ENCODE measurements at regions not wholly inside any gene's neighbourhood (a gene's known extent, or its start where the extent isn't known, plus 50 kb on each side); places are given as distances from the start of the nearest gene placed in this dataset.

DNA sequence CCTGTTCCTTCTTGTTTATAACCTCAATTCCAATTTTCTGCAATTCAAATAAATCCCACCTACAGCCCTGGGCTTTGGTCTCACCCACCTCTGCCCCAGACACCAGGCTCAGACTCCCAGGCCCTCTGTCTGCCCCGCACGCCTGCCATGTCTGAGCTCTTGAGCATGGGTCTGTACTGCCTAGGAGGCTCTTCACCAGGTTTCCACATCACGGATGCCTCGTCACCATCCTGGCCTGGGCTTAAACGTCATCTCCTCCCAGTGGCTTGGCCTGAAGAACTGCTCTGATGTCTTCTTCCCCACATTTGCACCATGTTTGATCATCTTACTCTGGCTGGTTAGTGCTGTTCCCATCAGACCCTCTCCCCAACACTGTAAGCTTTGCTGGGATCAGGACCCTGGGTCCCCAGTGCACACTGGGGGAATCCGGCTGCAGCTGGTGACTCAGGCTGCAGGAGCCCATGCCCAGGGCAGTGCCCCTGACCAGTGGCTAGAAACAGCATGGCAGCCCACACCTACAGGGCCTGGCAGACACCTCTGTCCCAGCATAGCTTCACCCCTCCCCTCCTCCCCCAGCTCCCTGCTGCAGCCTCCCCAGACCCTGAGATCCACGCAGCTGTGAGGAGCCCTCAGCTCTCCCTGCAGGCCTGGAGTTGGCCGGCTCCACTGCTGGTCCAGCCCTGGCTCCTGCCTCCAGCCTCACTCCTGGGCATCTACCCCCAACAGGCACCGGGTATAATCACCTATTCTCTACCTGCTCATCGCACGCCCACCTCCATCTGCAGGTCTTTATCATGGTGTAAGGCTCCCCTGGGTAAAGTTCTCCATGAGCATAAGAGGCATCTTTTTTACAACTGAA lies 162.8 kb upstream of the NSMCE3 start:
- DNase-seq (ENCODE audit: low read depth in 2 of 3, low spot score in 2 of 3), result no peak

DNA sequence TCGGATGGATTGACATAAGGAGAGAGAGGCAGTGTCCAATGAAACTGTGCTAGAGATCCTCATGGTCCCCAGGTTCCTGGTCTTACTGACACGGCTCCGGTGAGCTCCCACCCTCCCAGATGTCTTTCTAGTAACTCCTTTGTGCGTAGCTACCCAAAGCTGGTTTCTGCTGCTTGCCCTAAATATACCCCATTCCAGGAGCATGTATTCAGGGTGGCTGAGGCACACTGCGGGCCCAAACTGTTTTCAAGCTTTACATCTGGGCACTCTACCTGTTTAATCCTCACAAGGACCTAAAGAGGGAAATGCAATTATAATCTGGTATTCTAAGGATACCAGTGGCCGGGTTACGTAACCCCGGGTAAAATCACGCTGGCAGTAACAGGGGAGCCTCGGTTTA lies 161.2 kb upstream of the NSMCE3 start:
- DNase-seq (ENCODE audit: low read depth in 2 of 3, low spot score in 2 of 3), result no peak

DNA sequence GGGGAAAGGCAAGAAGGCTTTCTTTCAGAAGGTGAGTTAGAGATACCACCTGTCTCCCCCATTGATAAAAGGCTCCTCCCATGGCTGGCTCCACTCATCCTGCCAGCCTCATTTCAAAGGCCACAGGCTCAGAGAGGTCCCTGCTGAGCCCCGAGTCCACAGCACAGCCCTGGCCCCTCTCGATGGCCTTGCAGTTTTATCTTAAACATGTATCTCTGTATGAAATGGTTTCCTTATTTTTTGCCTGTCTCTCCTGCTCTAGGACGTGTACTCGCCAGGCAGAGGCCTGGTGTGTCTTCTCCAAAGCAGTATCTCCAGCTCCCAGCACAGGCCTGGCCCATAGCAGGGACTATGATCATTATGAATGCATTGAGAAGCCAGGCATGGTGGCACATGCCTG lies 160.5 kb upstream of the NSMCE3 start:
- no peak for DNase-seq (ENCODE audit: low read depth in 2 of 3, low spot score in 2 of 3)

DNA sequence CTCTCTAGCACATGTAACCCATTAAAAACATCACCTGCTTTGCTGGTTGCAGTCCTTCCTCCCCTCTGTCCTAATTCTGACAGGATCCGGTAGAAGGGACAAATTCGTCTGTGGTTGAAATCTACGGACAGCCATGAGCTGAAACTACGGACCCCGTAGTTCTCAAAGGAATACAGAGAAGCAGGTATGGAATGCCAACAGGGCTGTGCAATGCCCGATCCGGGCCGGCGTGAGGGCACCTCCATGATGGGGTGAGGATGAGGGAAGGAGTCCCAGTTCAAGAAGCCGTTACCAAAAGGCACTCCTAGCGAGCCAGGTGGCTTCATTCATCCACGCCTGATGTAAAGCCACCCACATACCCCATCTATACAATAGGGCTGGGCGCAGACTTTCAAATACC lies 160.0 kb upstream of the NSMCE3 start:
- no peak for DNase-seq (ENCODE audit: low read depth in 2 of 3, low spot score in 2 of 3)

DNA sequence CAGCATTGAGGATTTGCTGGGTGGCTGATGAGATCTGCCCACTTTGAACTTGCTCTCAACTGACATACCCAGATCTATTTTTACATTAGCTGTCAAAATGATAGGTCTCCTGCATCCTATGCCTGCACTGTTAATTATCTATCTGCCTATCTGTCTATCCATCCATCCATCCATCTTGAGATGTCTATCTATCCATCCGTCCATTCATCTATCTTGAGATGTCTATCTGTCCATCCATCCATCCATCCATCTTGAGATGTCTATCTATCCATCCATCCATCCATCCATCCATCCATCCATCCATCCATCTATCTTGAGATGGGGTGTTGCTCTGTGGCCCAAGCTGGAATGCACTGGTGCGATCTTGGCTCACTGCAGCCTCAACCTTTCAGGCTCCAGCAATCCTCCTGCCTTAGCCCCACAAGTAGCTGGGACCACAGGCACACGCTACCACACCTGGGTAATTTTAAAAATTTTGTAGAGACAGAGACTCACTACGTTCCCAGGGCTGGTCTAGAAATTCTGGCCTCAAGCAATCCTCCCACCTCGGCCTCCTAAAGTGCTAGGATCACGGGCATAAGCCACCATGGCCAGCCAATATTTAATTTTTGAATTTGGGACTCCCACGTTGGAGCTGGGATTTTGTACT lies 159.4 kb upstream of the NSMCE3 start:
- DNase-seq (ENCODE audit: low read depth in 2 of 3, low spot score in 2 of 3), result no peak

DNA sequence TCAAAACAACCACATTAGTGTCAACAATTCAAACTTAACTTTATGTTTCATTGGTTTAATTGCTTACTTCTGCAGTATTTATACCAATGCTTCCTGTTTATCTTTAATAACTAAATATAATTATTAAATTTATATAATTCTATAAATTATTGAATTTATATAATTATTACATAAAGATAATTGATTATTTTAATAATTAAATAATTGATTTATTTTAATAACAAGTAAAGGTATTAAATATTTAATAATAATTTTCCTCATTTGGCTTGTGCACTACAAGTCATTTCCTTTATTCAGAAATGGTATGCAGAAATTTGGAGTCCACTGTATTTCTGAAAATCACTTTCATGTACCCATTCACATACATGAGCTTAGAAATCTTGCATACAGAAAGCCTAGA lies 156.2 kb upstream of the NSMCE3 start:
- no peak for DNase-seq (ENCODE audit: low read depth in 2 of 3, low spot score in 2 of 3)

DNA sequence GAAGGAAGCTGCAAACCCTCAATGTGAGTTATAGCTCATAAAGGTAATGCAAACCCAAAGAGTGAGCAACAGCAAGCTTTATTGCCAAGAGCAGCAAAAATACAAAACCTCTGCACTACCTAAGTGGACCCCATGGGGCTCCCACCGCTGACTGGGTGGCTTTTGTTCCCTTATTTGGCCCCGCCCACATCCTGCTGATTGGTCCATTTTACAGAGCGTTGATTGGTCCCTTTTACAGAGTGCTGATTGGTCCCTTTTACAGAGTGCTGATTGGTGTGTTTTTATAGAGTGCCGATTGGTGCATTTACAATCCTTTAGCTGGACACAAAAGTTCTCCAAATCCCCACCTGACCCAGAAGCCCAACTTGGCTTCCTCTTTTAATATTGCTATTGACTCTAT lies 154.5 kb upstream of the NSMCE3 start:
- no peak for DNase-seq (ENCODE audit: low read depth in 2 of 3, low spot score in 2 of 3)

DNA sequence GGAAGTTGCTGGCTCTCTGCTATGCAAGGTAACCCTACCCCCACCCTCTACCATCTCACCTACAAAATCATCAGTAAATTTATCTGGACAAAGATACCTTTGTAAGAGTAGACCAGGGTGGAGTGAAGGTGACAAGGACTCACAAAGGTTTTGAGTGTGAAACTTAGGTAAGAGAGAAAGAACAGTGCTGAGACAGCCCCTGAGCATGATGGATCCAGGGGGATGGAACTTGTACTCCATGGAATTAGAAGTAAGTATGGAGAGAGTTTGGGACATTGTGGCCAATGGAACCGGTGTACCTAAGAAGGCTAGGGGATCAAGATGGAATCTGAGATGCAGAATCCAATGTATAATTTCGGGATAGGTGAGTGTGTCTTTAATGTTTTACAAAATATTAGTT lies 153.0 kb upstream of the NSMCE3 start:
- no peak for DNase-seq (ENCODE audit: low read depth in 2 of 3, low spot score in 2 of 3)

DNA sequence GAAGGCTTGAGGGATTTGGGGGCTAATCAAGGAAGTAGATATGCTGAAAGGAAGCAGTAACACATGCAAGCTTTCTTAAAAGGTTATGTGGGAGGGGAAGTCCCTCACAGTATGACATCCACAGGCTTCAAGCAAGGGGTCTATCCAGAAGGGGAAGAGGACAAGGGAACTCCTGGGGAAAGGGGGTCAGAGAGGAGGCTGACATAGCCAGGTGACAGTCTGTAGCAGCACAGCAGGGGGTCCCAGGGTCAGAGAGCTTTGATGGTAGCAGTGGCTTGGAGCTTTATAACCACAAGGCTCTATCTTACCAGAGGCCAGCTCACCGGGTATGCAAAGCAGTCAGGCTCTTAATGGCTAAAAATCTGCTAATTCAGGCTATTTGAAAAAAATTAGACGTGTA lies 150.6 kb upstream of the NSMCE3 start:
- DNase-seq (ENCODE audit: low read depth in 2 of 3, low spot score in 2 of 3), result no peak

DNA sequence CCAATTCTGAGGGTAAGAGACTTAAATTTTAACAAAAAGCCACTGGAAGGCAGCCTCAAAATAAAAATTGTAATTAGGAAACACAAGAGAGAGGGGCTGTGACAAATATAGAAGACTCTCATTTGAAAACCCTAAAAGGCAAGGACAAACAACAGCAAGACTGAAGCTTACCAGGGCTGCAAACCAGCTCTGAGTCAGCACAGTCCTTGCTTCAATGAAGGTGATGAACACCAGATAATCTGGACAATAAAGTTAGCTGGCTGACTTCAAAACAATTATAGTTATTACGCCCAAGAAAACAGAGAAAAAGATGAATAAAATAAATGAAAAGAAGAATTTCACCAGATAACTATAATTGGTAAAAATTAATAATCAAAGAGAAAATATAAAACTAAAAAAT lies 149.3 kb upstream of the NSMCE3 start:
- DNase-seq (ENCODE audit: low read depth in 2 of 3, low spot score in 2 of 3), result no peak

DNA sequence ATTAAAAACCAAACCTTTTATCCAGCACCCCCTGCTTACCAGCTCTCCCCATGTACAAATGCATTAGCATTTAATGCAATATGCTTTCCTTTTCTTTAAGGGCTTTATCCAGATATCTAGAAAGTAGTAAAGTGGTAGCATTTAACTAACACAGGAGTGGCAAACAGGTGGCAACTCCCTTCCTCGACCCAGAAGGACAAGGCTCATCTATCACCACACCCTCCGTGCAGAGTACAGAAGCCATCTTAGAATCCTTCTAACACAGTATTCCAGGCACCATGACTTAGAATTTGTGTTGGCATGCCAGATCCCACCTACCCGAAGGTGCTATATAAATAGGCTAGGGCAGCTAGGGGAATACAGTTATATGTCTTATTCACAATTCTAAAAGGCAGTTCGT lies 148.6 kb upstream of the NSMCE3 start:
- DNase-seq (ENCODE audit: low read depth in 2 of 3, low spot score in 2 of 3), result no peak

DNA sequence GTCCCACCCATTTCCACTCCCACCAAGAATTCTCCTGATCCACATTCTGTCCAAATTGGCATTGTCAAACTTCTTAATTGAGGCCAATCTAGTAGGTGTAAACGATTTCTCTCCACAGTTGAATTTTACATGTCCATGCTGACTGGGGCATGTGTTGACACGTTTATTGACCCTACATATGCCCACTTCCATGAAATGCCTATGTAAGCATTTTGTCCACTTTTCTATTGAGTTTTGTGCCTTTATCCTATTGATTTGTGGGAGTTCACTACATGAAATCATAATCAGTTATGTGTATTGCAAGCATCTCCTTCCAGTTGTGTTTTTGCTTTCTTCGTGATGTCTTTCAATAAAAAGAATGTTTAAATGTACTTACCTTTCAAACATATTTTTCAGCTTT lies 141.7 kb upstream of the NSMCE3 start:
- DNase-seq (ENCODE audit: low read depth in 2 of 3, low spot score in 2 of 3), result no peak

DNA sequence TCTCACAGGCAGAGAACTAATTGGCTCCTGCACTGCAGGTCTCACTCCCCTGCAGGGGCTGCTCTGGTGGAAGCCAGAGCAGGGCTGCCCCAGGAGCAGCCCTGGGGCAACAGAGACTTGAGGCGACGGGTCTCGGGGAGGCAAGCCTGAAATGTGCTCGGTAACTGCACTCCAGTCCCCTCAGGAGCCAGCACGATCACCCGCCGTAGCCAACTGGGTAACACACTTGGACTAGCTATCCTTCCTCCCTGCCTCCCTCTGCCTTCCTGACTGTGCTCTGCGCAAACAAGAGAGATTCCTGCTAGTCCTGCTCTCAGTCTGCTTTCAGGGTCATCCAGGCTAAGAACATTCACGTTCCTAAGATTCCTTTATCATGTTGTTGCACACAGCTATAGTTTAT lies 140.7 kb upstream of the NSMCE3 start:
- no peak for DNase-seq (ENCODE audit: low read depth in 2 of 3, low spot score in 2 of 3)

DNA sequence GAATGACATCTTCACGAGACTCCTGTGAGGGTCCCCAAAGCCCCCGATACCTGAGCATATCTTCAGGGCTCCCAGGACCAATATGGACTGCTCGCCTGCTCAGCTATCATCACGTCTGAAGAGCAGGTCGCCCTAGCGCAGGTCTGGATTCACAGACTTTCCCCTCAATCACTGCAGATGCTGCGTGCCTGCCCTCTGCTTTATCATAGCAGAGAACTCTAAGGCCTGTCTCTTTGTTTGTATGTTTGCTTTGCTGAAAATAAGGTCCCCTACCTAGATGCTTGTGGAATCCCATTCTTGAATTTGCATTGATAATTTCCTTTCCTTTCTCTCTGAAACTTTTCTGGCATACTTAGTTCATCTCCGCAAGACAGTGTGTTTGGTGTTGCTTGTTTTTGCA lies 140.3 kb upstream of the NSMCE3 start:
- no peak for DNase-seq (ENCODE audit: low read depth in 2 of 3, low spot score in 2 of 3)

DNA sequence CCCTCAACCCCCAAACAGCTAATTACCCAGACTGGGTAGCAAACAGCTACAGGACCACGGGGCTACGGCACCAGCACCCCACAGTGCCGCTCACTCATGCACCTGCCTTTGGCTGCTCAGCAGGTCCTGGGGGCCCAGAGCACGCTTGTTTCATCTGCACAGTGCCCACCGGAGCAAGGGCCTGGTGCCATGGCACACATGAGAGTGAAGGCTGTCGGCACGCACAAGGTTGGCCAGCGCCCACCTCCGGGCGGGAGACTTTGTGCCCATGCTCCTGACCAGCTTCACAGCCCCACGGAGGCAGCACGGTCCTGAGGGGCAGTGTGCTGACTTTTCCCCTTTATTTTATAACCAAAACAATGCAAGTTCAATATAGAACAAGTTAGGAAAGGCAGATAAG lies 135.9 kb upstream of the NSMCE3 start:
- no peak for DNase-seq (ENCODE audit: low read depth in 2 of 3, low spot score in 2 of 3)

DNA sequence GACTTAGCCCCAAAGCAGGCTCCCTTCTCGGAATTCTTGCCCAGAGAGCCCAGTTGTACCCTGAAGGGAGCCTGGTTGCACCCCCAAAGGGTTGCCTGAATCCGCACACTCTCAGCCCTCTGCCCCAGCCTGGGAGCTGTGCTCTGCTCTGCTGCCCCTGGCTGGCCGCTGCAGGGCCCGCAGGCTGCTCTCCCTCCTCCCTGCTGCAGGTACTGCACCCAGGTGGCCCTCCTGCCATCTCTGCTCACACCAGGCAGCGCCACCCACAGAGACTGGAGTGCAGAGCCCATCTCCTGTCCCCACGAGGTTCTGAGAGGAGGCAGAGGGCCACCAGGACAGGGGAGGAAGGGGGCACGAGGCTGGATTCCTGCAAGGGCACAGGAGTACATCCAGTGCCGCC lies 134.2 kb upstream of the NSMCE3 start:
- no peak for DNase-seq (ENCODE audit: low read depth in 2 of 3, low spot score in 2 of 3)

DNA sequence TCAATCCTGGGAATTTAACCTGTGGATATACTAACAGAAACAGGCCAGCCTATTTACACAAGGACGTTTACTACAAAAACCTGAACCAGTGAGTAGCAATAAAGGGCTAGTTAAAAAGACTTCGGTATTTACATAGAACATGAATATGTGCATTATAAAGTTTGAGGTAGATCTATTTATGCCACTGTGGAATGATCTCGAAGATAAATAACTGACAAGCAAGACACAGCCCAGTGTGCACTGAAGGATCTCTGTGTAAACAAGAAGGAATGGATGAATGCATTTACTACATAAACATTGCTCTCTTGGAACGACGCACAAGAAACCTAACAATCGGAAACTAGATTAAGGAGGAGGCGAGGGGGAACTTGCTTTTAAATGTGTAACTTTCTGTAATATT lies 132.0 kb upstream of the NSMCE3 start:
- DNase-seq (ENCODE audit: low read depth in 2 of 3, low spot score in 2 of 3), result no peak

DNA sequence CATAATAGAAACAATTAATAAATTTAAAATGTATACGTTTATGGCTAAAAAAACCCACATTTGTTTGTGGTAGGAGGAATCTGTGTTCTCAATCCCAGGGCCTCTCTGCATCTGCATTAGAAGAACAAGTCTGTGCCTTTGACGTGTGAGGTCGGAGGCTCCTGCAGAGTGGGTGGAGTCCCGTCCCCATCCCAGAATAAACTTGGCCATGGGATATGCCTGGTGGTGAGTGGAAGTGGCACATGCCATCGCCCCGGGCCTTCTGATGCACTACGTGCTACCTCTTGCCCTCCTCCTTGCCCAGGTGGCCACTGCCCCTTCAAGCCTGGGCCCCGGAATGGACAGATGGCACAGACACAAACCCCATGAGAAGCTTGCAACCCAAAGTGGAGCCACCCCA lies 131.1 kb upstream of the NSMCE3 start:
- DNase-seq (ENCODE audit: low read depth in 2 of 3, low spot score in 2 of 3), result no peak

DNA sequence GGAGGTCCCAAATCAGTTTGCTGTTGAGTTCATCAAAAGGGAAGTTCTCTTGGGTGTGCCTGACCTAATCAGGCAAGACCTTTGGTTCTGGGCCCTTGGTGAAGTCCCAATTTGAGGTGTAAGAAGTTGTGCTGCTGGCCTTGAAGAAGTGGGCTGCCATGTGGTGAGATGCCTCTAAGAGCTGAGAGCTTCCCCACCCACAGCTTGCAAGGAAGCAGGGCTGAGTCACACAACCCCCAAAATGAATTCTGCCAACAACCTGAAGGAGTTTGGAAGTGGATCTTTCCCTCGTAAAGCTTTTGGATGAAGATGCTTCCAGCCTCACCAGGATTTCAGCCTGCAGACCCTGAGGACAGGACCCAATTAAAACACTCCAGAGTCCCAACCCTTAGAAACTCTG lies 129.3 kb upstream of the NSMCE3 start:
- no peak for DNase-seq (ENCODE audit: low read depth in 2 of 3, low spot score in 2 of 3)

DNA sequence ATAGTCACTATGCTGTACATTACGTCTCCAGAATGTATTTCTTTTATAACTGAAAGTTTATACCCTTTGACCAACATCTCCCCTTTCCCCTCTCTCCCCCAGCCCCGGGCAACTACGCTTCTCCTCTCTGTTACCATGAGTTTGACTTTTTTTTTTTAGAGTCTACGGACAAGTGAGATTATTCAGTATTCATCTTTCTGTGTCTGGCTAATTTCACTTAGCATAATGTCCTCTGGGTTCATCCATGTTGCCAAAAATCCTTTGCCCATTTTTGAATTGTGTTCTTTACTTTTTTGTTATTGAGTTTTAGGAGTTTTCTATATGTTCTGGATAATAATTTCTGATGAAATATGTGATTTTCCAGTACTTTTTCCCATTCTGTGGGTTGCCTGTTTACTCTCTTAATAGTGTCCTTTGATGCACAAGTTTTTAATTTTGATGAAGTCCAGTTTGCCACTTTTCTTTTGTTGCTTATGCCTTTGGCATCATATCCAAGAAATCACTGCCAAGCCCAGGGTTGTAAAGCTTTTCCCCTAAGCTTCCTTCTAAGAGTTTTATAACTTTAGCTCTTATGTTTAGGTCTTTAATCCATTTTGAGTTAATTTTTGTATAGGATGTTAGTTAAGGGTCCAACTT lies 126.7 kb upstream of the NSMCE3 start:
- no peak for DNase-seq (ENCODE audit: low read depth in 2 of 3, low spot score in 2 of 3)

DNA sequence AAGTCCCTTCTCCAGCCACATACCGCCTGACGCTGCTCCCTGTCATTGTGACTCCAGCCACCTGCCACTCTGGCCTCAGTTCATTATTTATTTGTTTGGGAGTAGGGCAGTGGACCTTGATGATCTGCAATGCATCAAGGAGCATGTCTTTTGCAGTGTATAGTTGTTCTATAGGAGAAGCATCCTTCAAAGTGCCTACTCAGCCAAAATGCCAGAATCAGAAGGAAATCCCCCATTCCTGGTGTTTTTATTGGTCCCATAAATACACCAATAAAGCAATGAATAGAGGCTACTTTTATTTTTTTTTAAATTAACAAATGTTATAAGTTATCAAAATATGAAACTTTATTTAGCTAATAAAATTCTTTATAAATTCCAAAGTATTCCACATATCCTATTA lies 123.8 kb upstream of the NSMCE3 start:
- DNase-seq (ENCODE audit: low read depth in 2 of 3, low spot score in 2 of 3), result no peak

DNA sequence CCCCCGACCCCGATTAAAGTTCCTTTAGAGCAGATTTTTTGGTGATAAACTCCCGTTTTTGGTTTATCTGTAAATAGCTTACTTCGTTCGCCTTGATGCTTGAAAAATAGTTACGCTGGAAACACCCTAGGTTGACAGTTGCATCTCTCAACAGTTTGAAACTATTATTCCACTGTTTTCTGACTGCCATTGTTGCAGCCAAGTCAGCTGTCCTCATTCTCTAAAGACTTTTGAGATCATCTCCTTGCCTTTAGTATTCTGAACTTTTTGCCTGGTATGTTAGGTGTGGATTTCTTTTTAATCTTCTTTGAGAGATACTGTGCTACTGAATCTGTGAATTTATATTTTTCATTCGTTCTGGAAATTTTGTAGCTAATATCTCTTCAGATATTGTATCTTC lies 122.7 kb upstream of the NSMCE3 start:
- DNase-seq (ENCODE audit: low read depth in 2 of 3, low spot score in 2 of 3), result no peak
